ENCODE measurements at regions not wholly inside any gene's neighbourhood (a gene's known extent, or its start where the extent isn't known, plus 50 kb on each side); places are given as distances from the start of the nearest gene placed in this dataset.

GRCh38 chr2:123870881-123871276, 154.2 kb upstream of the CNTNAP5 start:
- TF ChIP-seq CTCF (conservative IDR thresholded peaks at IDR 0.05; ENCODE audit: low read depth, low read length) (no peak), EZH2 (IDR thresholded peaks at IDR 0.05; ENCODE audit: low read length, unreplicated experiment) (no peak)

Data from PC-3 (cell line).